Stimulated activated CD4-positive, alpha-beta T cell treated with anti-CD3 and anti-CD28 coated beads, TNF-alpha, amount 100 ng/mL, for 48 hours (primary cell): ENCODE measurements at regions not wholly inside any gene's neighbourhood (a gene's known extent, or its start where the extent isn't known, plus 50 kb on each side); places are given as distances from the start of the nearest gene placed in this dataset.
"Not testable (repeated sequence)": the region's sequence is repeated elsewhere in the genome, so short reads cannot be mapped to it uniquely, and the experiment has no call there.

Experiments used
- DNase-seq, 3 donors: peaks; one replicate each; pipeline ENCODE4 v3.0.0-alpha.2; 2020; ENCODE audit warnings: low read depth in 3 of 3

- DNase-seq = no peak
Measured at GRCh38 chr5:67773411-67774266, 441.9 kb upstream of the PIK3R1 start.

GRCh38 chr5:67771791-67772190 is 443.8 kb upstream of the PIK3R1 start:
- no peak for DNase-seq

GRCh38 chr5:67771221-67771620 is 444.3 kb upstream of the PIK3R1 start:
- no peak for DNase-seq

GRCh38 chr5:67770431-67771025 is 445.0 kb upstream of the PIK3R1 start:
- DNase-seq = no peak

GRCh38 chr5:67765697-67766096 is 449.9 kb upstream of the PIK3R1 start:
- DNase-seq = no peak

- DNase-seq = not testable (repeated sequence)
Measured at GRCh38 chr5:67757771-67758170, 457.8 kb upstream of the PIK3R1 start.

GRCh38 chr5:67752357-67752708 is 463.2 kb upstream of the PIK3R1 start:
- no peak for DNase-seq

- DNase-seq = no peak
Measured at GRCh38 chr5:67748165-67748690, 467.3 kb upstream of the PIK3R1 start.

- DNase-seq = no peak
Measured at GRCh38 chr5:67747096-67747495, 468.5 kb upstream of the PIK3R1 start.

- not testable (repeated sequence) for DNase-seq
Measured at GRCh38 chr5:67746608-67747007, 468.9 kb upstream of the PIK3R1 start.

GRCh38 chr5:67746103-67746502 is 469.5 kb upstream of the PIK3R1 start:
- DNase-seq = no peak

GRCh38 chr5:67732921-67733320 is 482.6 kb upstream of the PIK3R1 start:
- DNase-seq = no peak

- no peak for DNase-seq
Measured at GRCh38 chr5:67732471-67732870, 483.1 kb upstream of the PIK3R1 start.

- DNase-seq = no peak
Measured at GRCh38 chr5:67731886-67732285, 483.7 kb upstream of the PIK3R1 start.

- DNase-seq = no peak
Measured at GRCh38 chr5:67730917-67731474, 484.6 kb upstream of the PIK3R1 start.

- DNase-seq = no peak
Measured at GRCh38 chr5:67728326-67728890, 487.1 kb upstream of the PIK3R1 start.

- no peak for DNase-seq
Measured at GRCh38 chr5:67725604-67726003, 490.0 kb upstream of the PIK3R1 start.

- DNase-seq = no peak
Measured at GRCh38 chr5:67724412-67725135, 491.0 kb upstream of the PIK3R1 start.

GRCh38 chr5:67723873-67724272 is 491.7 kb upstream of the PIK3R1 start:
- DNase-seq = no peak

GRCh38 chr5:67722582-67722981 is 493.0 kb upstream of the PIK3R1 start:
- DNase-seq = not testable (repeated sequence)

GRCh38 chr5:67720162-67720772 is 495.3 kb upstream of the PIK3R1 start:
- no peak for DNase-seq
